HG03025 (cell line): ENCODE measurements at regions not wholly inside any gene's neighbourhood (a gene's known extent, or its start where the extent isn't known, plus 50 kb on each side); places are given as distances from the start of the nearest gene placed in this dataset.

Source experiments
- ATAC-seq: cut with Tn5 transposase; IDR thresholded peaks from one replicate; pipeline ENCODE4 v1.9.1; 2021; ENCODE audit warnings: mild to moderate bottlenecking, moderate library complexity; ENCODE audit not compliant: unreplicated experiment, low FRiP score

DNA sequence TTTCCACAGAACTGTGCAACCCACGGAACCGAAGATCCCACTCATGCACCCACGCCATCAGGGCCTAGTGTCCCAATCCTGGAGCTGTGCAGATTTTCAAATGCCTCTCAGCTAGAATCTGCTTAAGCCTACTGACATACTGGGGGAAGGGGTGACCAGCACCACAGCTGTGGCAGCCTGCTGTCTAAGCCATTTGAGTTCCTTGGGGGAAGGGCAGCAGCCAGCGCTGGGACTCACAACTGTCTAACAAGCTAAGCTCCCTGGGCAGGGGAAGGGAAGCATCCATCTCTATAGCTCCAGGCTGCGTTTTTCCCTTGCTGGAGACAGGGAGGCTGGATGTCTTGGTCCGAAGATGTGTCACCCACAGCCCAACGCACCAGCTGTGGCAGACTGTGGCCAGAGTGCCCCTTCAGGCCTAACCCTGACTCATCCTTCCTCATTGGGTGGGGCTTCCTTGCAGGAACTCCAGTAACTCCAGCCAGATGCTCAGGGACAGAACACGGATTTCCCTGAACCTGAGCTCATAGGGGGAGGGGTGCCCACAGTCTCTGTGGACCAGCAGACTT is 194.8 kb downstream of the CHRDL1 start:
- no peak for ATAC-seq

DNA sequence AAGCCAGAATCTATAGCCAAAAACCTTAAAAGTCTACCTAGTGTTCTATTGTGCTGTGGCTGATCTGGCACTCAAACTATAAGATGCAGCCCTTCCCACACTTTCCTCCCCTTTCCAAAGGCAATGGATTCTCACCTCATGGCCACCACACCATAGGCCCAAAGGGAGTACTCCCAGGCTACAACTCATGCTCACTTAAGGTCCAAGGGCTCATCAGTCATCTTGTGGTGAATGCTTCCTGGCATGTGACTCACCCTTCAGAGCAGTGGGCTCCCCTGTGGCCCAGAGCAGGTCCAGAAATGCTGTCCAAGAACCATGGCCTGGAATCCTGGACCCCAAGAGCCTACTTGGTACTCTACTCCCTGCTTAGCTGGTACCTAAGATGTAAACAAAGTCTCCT is 181.0 kb downstream of the CHRDL1 start:
- ATAC-seq: no peak
